HG03432 (cell line): ENCODE measurements at regions not wholly inside any gene's neighbourhood (a gene's known extent, or its start where the extent isn't known, plus 50 kb on each side); places are given as distances from the start of the nearest gene placed in this dataset.
"Not testable (repeated sequence)": the region's sequence is repeated elsewhere in the genome, so short reads cannot be mapped to it uniquely, and the experiment has no call there.

ENCODE experiments used
- ATAC-seq: cut with Tn5 transposase; IDR thresholded peaks from one replicate; pipeline ENCODE4 v1.9.1; 2021; ENCODE audit warnings: mild to moderate bottlenecking, moderate library complexity; ENCODE audit not compliant: unreplicated experiment

- not testable (repeated sequence) for ATAC-seq
Measured at GRCh38 chr9:39018107-39018506, 269.9 kb downstream of the CNTNAP3 start.

- not testable (repeated sequence) for ATAC-seq
Measured at GRCh38 chr9:39015178-39015577, 272.8 kb downstream of the CNTNAP3 start.

- not testable (repeated sequence) for ATAC-seq
Measured at GRCh38 chr9:39014805-39015123, 273.2 kb downstream of the CNTNAP3 start.

- ATAC-seq, result not testable (repeated sequence)
Measured at GRCh38 chr9:39014096-39014804, 273.7 kb downstream of the CNTNAP3 start.

- ATAC-seq, result not testable (repeated sequence)
Measured at GRCh38 chr9:39009743-39010142, 278.2 kb downstream of the CNTNAP3 start.

- not testable (repeated sequence) for ATAC-seq
Measured at GRCh38 chr9:39009343-39009742, 278.6 kb downstream of the CNTNAP3 start.

GRCh38 chr9:39008907-39009306, 279.1 kb downstream of the CNTNAP3 start:
- ATAC-seq, result not testable (repeated sequence)

- ATAC-seq, result not testable (repeated sequence)
Measured at GRCh38 chr9:39005736-39006135, 282.2 kb downstream of the CNTNAP3 start.

GRCh38 chr9:39001085-39001593, 281.2 kb upstream of the FAM240B start:
- ATAC-seq, result not testable (repeated sequence)

GRCh38 chr9:38999277-38999676, 279.3 kb upstream of the FAM240B start:
- ATAC-seq, result not testable (repeated sequence)

GRCh38 chr9:38993690-38994089, 273.8 kb upstream of the FAM240B start:
- not testable (repeated sequence) for ATAC-seq

- not testable (repeated sequence) for ATAC-seq
Measured at GRCh38 chr9:38993156-38993555, 273.2 kb upstream of the FAM240B start.

GRCh38 chr9:38978734-38979133, 258.8 kb upstream of the FAM240B start:
- ATAC-seq, result not testable (repeated sequence)

- not testable (repeated sequence) for ATAC-seq
Measured at GRCh38 chr9:38969480-38969879, 249.5 kb upstream of the FAM240B start.

- ATAC-seq, result not testable (repeated sequence)
Measured at GRCh38 chr9:38968651-38969374, 248.9 kb upstream of the FAM240B start.

- ATAC-seq, result not testable (repeated sequence)
Measured at GRCh38 chr9:38967866-38968265, 247.9 kb upstream of the FAM240B start.

GRCh38 chr9:38967285-38967684, 247.4 kb upstream of the FAM240B start:
- not testable (repeated sequence) for ATAC-seq

GRCh38 chr9:38959812-38960211, 239.9 kb upstream of the FAM240B start:
- ATAC-seq, result not testable (repeated sequence)

GRCh38 chr9:38955837-38956236, 235.9 kb upstream of the FAM240B start:
- not testable (repeated sequence) for ATAC-seq

- ATAC-seq, result not testable (repeated sequence)
Measured at GRCh38 chr9:38952715-38953341, 232.9 kb upstream of the FAM240B start.

- ATAC-seq, result not testable (repeated sequence)
Measured at GRCh38 chr9:38945929-38946570, 226.1 kb upstream of the FAM240B start.
